ENCODE measurements at regions not wholly inside any gene's neighbourhood (a gene's known extent, or its start where the extent isn't known, plus 50 kb on each side); places are given as distances from the start of the nearest gene placed in this dataset.

DNA sequence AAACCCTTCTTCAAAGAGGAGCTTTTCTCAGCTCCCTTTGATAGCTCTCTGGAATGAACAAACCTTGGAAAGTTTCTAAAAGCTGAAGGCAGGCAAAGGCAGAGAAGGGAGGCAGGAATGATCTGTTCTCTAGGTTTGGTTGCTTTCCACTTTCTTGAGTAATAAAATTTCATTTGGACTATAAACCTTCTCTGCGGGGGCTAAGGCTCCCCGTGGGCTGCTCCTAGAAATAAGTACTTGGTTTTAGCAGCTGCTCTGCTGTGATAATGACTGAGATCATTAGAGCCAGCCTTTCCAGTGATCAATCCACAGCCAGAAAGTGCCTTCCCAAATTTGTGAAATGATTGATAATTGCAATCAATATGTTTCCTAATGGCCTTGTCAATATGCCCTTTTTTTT is 183.8 kb upstream of the HTR2A start:
- no peaks in the 10 kb centered on the region for H3K4me1 Mint-ChIP-seq (ENCODE audit: low read depth in 2 of 2)
- no peaks in the 10 kb centered on the region for H3K36me3 Mint-ChIP-seq (ENCODE audit: insufficient read depth)
- no peaks in the 10 kb centered on the region for H3K27me3 Mint-ChIP-seq
- H3K27ac Mint-ChIP-seq, result no peak overlapping the region
- DNase-seq (no peak), ATAC-seq (replicated peaks) (no peak)
- peaks cover 2 to 8% of the 10 kb centered on the region in 2 donors for H3K9me3 Mint-ChIP-seq
- H3K4me3 Mint-ChIP-seq, result no peak overlapping the region

GRCh38 chr13:47076500-47076899 is 179.6 kb upstream of the HTR2A start:
- Mint-ChIP-seq H3K27me3 (no peaks in the 10 kb centered on the region), H3K36me3 (ENCODE audit: insufficient read depth) (no peaks in the 10 kb centered on the region), H3K9me3 (peaks cover 8 to 19% of the 10 kb centered on the region in 2 donors), H3K4me1 (ENCODE audit: low read depth in 2 of 2) (no peaks in the 10 kb centered on the region), H3K27ac (no peak overlapping the region), H3K4me3 (no peak overlapping the region)
- DNase-seq (no peak), ATAC-seq (replicated peaks) (no peak)

DNA sequence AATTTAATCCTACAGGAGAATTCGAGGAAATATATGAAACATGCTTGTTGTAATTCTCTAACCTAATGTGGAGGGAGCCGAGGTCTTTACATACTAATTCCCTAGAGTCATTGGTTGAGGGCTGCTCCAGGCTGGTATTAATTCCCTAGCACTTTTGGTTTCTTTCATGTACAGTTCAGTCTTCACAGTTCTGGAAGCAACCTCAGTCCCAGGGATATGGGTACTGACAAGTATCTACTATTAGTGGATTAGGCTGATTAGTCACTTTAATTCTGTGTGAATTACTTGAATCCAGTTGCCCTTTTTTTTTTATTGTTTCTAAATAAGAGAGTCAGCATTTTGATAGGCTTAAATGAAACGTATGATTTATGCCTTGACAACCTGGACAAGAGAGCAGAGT is 172.3 kb upstream of the HTR2A start:
- Mint-ChIP-seq H3K27me3 (no peaks in the 10 kb centered on the region), H3K4me1 (ENCODE audit: low read depth in 2 of 2) (no peaks in the 10 kb centered on the region), H3K4me3 (no peak overlapping the region), H3K27ac (no peak overlapping the region), H3K36me3 (ENCODE audit: insufficient read depth) (no peaks in the 10 kb centered on the region), H3K9me3 (peaks cover 0 to 11% of the 10 kb centered on the region in 2 donors)
- no peak for ATAC-seq (replicated peaks)
- no peak for DNase-seq

- no peaks in the 10 kb centered on the region for H3K4me1 Mint-ChIP-seq (ENCODE audit: low read depth in 2 of 2)
- H3K36me3 Mint-ChIP-seq (ENCODE audit: insufficient read depth), result no peaks in the 10 kb centered on the region
- DNase-seq, result no peak
- H3K27me3 Mint-ChIP-seq, result no peaks in the 10 kb centered on the region
- ATAC-seq (replicated peaks), result no peak
- H3K4me3 Mint-ChIP-seq, result no peak overlapping the region
- H3K27ac Mint-ChIP-seq, result no peak overlapping the region
- peaks cover under 1 to 11% of the 10 kb centered on the region in 2 donors for H3K9me3 Mint-ChIP-seq
Measured at GRCh38 chr13:47067306-47067705, 170.5 kb upstream of the HTR2A start.

DNA sequence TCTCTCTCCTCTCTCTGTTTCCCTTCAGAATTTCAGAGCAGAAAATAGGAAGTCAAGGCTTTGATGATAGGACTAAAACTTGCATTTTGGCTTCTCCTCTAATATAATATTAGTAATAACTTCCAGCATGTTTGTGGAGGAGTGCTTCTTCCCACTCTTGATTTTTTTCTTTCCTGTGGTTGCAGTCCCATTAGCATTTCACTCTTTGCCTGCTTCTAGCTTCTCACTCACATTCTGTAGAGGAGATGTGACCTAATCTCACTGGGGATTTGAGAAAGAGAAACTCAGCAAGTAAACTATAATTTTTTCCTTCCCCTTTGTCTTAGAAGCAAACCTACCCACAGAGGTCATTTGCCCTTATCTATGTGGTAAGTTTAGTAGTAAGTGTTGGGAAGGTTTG is 169.4 kb upstream of the HTR2A start:
- peaks cover 2 to 4% of the 10 kb centered on the region in 2 donors for H3K9me3 Mint-ChIP-seq

DNA sequence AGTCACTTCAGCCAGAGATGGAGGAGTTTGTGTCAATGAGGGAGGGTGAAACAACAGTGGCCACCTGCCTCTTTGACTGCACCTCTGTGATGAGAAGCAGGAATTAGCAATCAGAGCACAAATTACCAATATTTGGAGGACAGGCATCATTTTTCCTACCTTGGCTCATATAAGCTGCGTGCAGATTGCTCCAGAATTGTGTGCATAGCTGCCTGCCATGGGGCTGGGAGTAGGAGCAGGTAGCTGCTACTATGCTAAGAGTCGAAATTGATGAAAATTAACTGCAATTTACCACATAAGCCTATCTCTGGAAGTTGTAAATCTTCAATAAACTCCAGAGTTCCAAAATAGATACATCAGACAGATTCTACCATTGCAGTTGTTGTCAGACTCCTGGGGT is 167.5 kb upstream of the HTR2A start:
- Mint-ChIP-seq H3K9me3 (peaks cover 0 to 4% of the 10 kb centered on the region in 2 donors), H3K27me3 (no peaks in the 10 kb centered on the region)
- DNase-seq, result no peak

More for the DNA sequence above, 169.4 kb upstream of the HTR2A start:
- no peak for DNase-seq
- H3K4me1 Mint-ChIP-seq (ENCODE audit: low read depth in 2 of 2), result no peaks in the 10 kb centered on the region
- no peak overlapping the region for H3K27ac Mint-ChIP-seq
- no peaks in the 10 kb centered on the region for H3K36me3 Mint-ChIP-seq (ENCODE audit: insufficient read depth)
- no peak overlapping the region for H3K4me3 Mint-ChIP-seq
- no peaks in the 10 kb centered on the region for H3K27me3 Mint-ChIP-seq
- ATAC-seq (replicated peaks), result no peak

GRCh38 chr13:47049276-47049989 is 152.6 kb upstream of the HTR2A start:
- H3K4me3 Mint-ChIP-seq, result no peak overlapping the region

More for the DNA sequence above, 167.5 kb upstream of the HTR2A start:
- H3K4me1 Mint-ChIP-seq (ENCODE audit: low read depth in 2 of 2), result no peaks in the 10 kb centered on the region
- no peak for ATAC-seq (replicated peaks)
- no peak overlapping the region for H3K27ac Mint-ChIP-seq
- no peaks in the 10 kb centered on the region for H3K36me3 Mint-ChIP-seq (ENCODE audit: insufficient read depth)
- H3K4me3 Mint-ChIP-seq, result no peak overlapping the region

GRCh38 chr13:47046706-47047105 is 149.9 kb upstream of the HTR2A start:
- DNase-seq (no peak), ATAC-seq (replicated peaks) (no peak)
- H3K27ac Mint-ChIP-seq, result no peak overlapping the region
- no peak overlapping the region for H3K4me3 Mint-ChIP-seq
- H3K9me3 Mint-ChIP-seq, result no peaks in the 10 kb centered on the region
- H3K27me3 Mint-ChIP-seq, result peaks cover 0 to 11% of the 10 kb centered on the region in 2 donors
- no peaks in the 10 kb centered on the region for H3K4me1 Mint-ChIP-seq (ENCODE audit: low read depth in 2 of 2)
- H3K36me3 Mint-ChIP-seq (ENCODE audit: insufficient read depth), result no peaks in the 10 kb centered on the region

More at GRCh38 chr13:47049276-47049989, 152.6 kb upstream of the HTR2A start:
- ATAC-seq (replicated peaks) (no peak), DNase-seq (no peak)
- Mint-ChIP-seq H3K27me3 (peaks cover 0 to 5% of the 10 kb centered on the region in 2 donors), H3K36me3 (ENCODE audit: insufficient read depth) (no peaks in the 10 kb centered on the region), H3K4me1 (ENCODE audit: low read depth in 2 of 2) (no peaks in the 10 kb centered on the region), H3K27ac (no peak overlapping the region), H3K9me3 (no peaks in the 10 kb centered on the region)

- H3K9me3 Mint-ChIP-seq, result no peaks in the 10 kb centered on the region
- no peak for ATAC-seq (replicated peaks)
- no peak overlapping the region for H3K27ac Mint-ChIP-seq
- H3K4me3 Mint-ChIP-seq, result no peak overlapping the region
- peaks cover 0 to 11% of the 10 kb centered on the region in 2 donors for H3K27me3 Mint-ChIP-seq
- H3K4me1 Mint-ChIP-seq (ENCODE audit: low read depth in 2 of 2), result no peaks in the 10 kb centered on the region
- no peak for DNase-seq
- H3K36me3 Mint-ChIP-seq (ENCODE audit: insufficient read depth), result no peaks in the 10 kb centered on the region
Measured at GRCh38 chr13:47044842-47045241, 148.0 kb upstream of the HTR2A start.

DNA sequence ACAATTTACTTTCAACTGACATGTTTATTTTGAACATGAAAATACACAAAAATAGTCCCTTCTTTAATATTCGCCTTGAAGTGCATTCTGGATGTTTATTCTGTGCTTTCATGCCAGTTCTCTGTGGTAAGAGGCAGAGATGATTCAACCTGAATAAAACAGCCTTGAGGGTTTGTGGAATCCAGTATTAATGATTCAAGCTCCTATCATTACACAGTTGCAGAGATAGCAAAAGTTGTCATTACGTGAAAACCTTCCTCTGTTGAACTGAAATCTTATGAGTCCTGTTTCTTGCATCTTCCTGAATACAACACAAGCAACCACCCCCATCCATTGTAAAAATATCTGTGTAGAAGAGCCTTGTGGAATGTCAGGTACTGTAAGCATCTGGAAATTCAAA is 142.3 kb upstream of the HTR2A start:
- Mint-ChIP-seq H3K36me3 (ENCODE audit: insufficient read depth) (no peaks in the 10 kb centered on the region), H3K4me3 (no peak overlapping the region), H3K4me1 (ENCODE audit: low read depth in 2 of 2) (no peaks in the 10 kb centered on the region), H3K27ac (no peak overlapping the region), H3K9me3 (no peaks in the 10 kb centered on the region), H3K27me3 (peaks cover 11 to 15% of the 10 kb centered on the region in 2 donors)
- no peak for ATAC-seq (replicated peaks)
- no peak for DNase-seq

DNA sequence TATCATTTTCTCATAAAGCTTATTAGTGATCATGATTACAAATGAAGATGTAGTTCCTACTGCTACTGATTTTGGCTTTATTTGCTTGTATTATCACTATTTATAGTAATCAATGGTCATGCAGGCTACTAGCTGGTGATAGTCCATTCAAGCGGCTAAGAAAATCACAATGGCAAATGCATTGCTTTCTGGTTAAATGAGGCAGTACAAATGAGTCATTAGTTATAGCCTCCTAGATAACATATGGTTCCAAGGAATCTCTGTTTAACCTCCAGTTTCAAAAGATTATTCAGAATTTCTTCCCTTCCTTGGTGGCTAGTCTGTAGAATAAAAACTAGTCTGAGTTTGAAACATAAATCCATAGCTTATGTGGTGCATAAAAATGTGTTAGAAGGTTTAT is 141.3 kb upstream of the HTR2A start:
- no peak overlapping the region for H3K27ac Mint-ChIP-seq
- H3K9me3 Mint-ChIP-seq, result no peaks in the 10 kb centered on the region
- no peak overlapping the region for H3K4me3 Mint-ChIP-seq

DNA sequence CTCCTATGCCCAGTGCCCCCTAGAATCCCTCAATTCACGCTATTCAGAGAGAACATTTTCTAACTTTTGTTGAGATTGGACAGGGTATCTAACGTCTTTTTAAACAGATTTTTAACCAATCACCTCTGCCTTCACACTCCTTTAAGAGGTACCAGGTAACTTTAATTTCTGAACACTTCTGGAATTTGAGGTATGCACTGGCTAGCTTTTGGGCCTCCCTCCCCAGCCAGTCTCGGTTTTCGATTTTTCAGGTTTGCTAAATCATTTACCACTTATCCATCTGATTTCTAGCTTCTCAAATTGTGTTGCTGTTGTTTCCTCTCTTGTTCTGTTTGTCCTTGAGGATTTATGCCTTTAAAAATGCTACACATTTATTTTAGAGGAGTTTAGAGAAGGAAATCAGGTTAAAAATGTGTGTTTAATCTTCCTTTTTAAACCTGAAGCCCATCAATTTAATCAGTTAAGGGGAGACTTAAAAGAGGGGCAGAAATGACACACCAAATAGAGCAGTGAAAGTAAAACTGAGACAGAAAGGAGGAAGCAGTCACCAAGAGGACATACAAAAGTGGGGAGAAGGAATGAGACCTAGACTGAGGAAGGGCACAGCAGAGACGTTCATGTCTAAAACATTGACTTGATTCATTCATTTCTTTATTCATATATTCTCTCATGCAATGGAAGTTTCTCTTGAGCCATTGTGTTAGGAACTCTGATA is 139.6 kb upstream of the HTR2A start:
- ATAC-seq (replicated peaks) (no peak), DNase-seq (no peak)
- Mint-ChIP-seq H3K36me3 (ENCODE audit: insufficient read depth) (no peaks in the 10 kb centered on the region), H3K27me3 (peaks cover 11 to 21% of the 10 kb centered on the region in 2 donors), H3K27ac (no peak overlapping the region), H3K4me3 (no peak overlapping the region), H3K9me3 (no peaks in the 10 kb centered on the region), H3K4me1 (ENCODE audit: low read depth in 2 of 2) (no peaks in the 10 kb centered on the region)

More for the DNA sequence above, 141.3 kb upstream of the HTR2A start:
- no peaks in the 10 kb centered on the region for H3K36me3 Mint-ChIP-seq (ENCODE audit: insufficient read depth)
- peaks cover 11 to 17% of the 10 kb centered on the region in 2 donors for H3K27me3 Mint-ChIP-seq
- H3K4me1 Mint-ChIP-seq (ENCODE audit: low read depth in 2 of 2), result no peaks in the 10 kb centered on the region
- no peak for DNase-seq
- ATAC-seq (replicated peaks), result no peak

DNA sequence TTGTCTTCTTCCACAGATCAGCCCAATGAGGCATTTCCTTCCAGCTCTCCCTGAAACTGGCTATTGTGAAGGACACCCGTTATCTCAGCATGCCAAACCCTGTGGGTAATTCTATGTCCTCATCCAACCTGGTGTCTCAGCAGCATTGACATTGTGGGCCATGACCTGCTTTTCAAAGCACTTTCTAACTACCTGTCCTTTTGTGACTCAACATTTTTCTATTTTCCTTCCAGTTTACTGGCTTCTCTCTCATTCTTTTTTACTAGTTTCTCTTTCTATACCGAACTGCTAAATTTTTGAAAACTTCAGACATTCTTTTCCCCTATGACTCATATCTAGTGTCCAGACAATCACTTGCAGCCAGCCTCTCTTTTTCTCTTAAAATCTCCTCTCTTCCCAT is 136.4 kb upstream of the HTR2A start:
- H3K4me3 Mint-ChIP-seq, result no peak overlapping the region
- peaks cover 11 to 21% of the 10 kb centered on the region in 2 donors for H3K27me3 Mint-ChIP-seq
- DNase-seq (no peak), ATAC-seq (replicated peaks) (no peak)
- no peaks in the 10 kb centered on the region for H3K9me3 Mint-ChIP-seq
- no peak overlapping the region for H3K27ac Mint-ChIP-seq
- no peaks in the 10 kb centered on the region for H3K36me3 Mint-ChIP-seq (ENCODE audit: insufficient read depth)
- H3K4me1 Mint-ChIP-seq (ENCODE audit: low read depth in 2 of 2), result no peaks in the 10 kb centered on the region

DNA sequence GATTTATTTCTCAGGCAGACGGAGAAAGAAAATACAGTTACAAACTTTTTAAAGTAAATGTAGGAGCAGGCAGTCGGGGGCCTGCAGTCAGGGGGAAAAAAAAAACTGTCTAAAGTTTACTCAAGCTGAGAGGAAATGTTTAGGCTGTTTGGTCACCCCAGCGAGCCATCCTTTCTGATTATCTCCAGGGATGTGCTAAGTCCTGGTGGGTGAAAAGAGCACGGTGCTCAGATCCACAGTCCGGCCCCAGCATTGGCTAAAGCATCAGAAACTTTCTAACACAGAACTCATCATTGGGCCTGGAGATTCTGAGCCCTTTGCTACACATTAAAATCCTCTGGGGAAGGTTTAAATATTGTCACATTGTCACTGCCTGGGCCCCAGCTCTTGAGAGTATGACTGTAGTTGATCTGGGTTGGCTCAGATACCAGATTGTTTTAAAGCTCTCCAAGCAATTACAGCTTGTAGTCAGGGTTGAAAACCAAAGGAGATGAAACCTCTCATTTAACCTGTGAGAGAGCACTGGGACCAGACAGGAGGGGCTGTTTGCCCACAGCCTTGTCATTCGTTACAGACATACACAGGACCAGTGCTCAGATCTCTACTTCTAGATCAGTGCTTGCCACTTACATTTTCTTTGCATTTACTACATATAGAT is 131.1 kb upstream of the HTR2A start:
- Mint-ChIP-seq H3K9me3 (no peaks in the 10 kb centered on the region), H3K4me3 (no peak overlapping the region), H3K4me1 (ENCODE audit: low read depth in 2 of 2) (no peaks in the 10 kb centered on the region), H3K36me3 (ENCODE audit: insufficient read depth) (no peaks in the 10 kb centered on the region), H3K27ac (no peak overlapping the region), H3K27me3 (peaks cover 0 to under 1% of the 10 kb centered on the region in 2 donors)
- DNase-seq (no peak), ATAC-seq (replicated peaks) (no peak)
